ENCODE measurements at regions not wholly inside any gene's neighbourhood (a gene's known extent, or its start where the extent isn't known, plus 50 kb on each side); places are given as distances from the start of the nearest gene placed in this dataset.

GRCh38 chr4:137025484-137026059 is 506.7 kb downstream of the PCDH18 start:
- Mint-ChIP-seq H3K4me3 (no peak overlapping the region), H3K27me3 (no peaks in the 10 kb centered on the region), H3K36me3 (ENCODE audit: insufficient read depth) (no peaks in the 10 kb centered on the region), H3K4me1 (ENCODE audit: low read depth in 2 of 2) (no peaks in the 10 kb centered on the region), H3K9me3 (peaks cover 10 to 12% of the 10 kb centered on the region in 2 donors), H3K27ac (no peak overlapping the region)
- no peak for DNase-seq
- no peak for ATAC-seq (replicated peaks)

- no peaks in the 10 kb centered on the region for H3K4me1 Mint-ChIP-seq (ENCODE audit: low read depth in 2 of 2)
- H3K9me3 Mint-ChIP-seq = peaks cover 0 to 1% of the 10 kb centered on the region in 2 donors
- no peak overlapping the region for H3K4me3 Mint-ChIP-seq
- H3K36me3 Mint-ChIP-seq (ENCODE audit: insufficient read depth) = no peaks in the 10 kb centered on the region
- no peak for DNase-seq
- H3K27ac Mint-ChIP-seq = no peak overlapping the region
- no peak for ATAC-seq (replicated peaks)
- no peaks in the 10 kb centered on the region for H3K27me3 Mint-ChIP-seq
These were observed 516.6 kb downstream of the PCDH18 start for GRCh38 chr4:137015426-137016409.

GRCh38 chr4:137000432-137000831 is 531.9 kb downstream of the PCDH18 start:
- H3K36me3 Mint-ChIP-seq (ENCODE audit: insufficient read depth) = no peaks in the 10 kb centered on the region
- no peak overlapping the region for H3K4me3 Mint-ChIP-seq
- no peak for ATAC-seq (replicated peaks)
- H3K27ac Mint-ChIP-seq = no peak overlapping the region
- H3K27me3 Mint-ChIP-seq = no peaks in the 10 kb centered on the region
- peaks cover 15 to 16% of the 10 kb centered on the region in 2 donors for H3K9me3 Mint-ChIP-seq
- H3K4me1 Mint-ChIP-seq (ENCODE audit: low read depth in 2 of 2) = no peaks in the 10 kb centered on the region
- DNase-seq = no peak

GRCh38 chr4:136992032-136992431 is 540.3 kb downstream of the PCDH18 start:
- Mint-ChIP-seq H3K27ac (no peak overlapping the region), H3K9me3 (peaks cover 6 to 21% of the 10 kb centered on the region in 2 donors), H3K27me3 (no peaks in the 10 kb centered on the region), H3K36me3 (ENCODE audit: insufficient read depth) (no peaks in the 10 kb centered on the region), H3K4me3 (no peak overlapping the region), H3K4me1 (ENCODE audit: low read depth in 2 of 2) (no peaks in the 10 kb centered on the region)
- no peak for DNase-seq
- no peak for ATAC-seq (replicated peaks)

- ATAC-seq (replicated peaks) (no peak), DNase-seq (no peak)
- Mint-ChIP-seq H3K27ac (no peak overlapping the region), H3K9me3 (peaks cover 0 to 17% of the 10 kb centered on the region in 2 donors), H3K36me3 (ENCODE audit: insufficient read depth) (no peaks in the 10 kb centered on the region), H3K4me3 (no peak overlapping the region), H3K27me3 (no peaks in the 10 kb centered on the region), H3K4me1 (ENCODE audit: low read depth in 2 of 2) (no peaks in the 10 kb centered on the region)
These were observed 546.6 kb downstream of the PCDH18 start for GRCh38 chr4:136985683-136986082.

GRCh38 chr4:136967069-136967468 is 565.2 kb downstream of the PCDH18 start:
- Mint-ChIP-seq H3K27ac (no peak overlapping the region), H3K4me3 (no peak overlapping the region), H3K36me3 (ENCODE audit: insufficient read depth) (no peaks in the 10 kb centered on the region), H3K4me1 (ENCODE audit: low read depth in 2 of 2) (no peaks in the 10 kb centered on the region), H3K27me3 (no peaks in the 10 kb centered on the region), H3K9me3 (peaks cover 8 to 10% of the 10 kb centered on the region in 2 donors)
- no peak for DNase-seq
- ATAC-seq (replicated peaks) = no peak

- H3K36me3 Mint-ChIP-seq (ENCODE audit: insufficient read depth) = no peaks in the 10 kb centered on the region
- ATAC-seq (replicated peaks) (no peak), DNase-seq (no peak)
- no peak overlapping the region for H3K27ac Mint-ChIP-seq
- H3K4me3 Mint-ChIP-seq = no peak overlapping the region
- H3K27me3 Mint-ChIP-seq = no peaks in the 10 kb centered on the region
- no peaks in the 10 kb centered on the region for H3K4me1 Mint-ChIP-seq (ENCODE audit: low read depth in 2 of 2)
- H3K9me3 Mint-ChIP-seq = peaks cover 2 to 3% of the 10 kb centered on the region in 2 donors
These were observed 566.8 kb downstream of the PCDH18 start for GRCh38 chr4:136965478-136965877.

- no peaks in the 10 kb centered on the region for H3K9me3 Mint-ChIP-seq
- H3K4me3 Mint-ChIP-seq = no peak overlapping the region
- no peaks in the 10 kb centered on the region for H3K36me3 Mint-ChIP-seq (ENCODE audit: insufficient read depth)
- H3K4me1 Mint-ChIP-seq (ENCODE audit: low read depth in 2 of 2) = no peaks in the 10 kb centered on the region
- ATAC-seq (replicated peaks) = no peak
- DNase-seq = no peak
- no peaks in the 10 kb centered on the region for H3K27me3 Mint-ChIP-seq
- no peak overlapping the region for H3K27ac Mint-ChIP-seq
These were observed 569.4 kb downstream of the PCDH18 start for GRCh38 chr4:136962868-136963267.

- Mint-ChIP-seq H3K4me1 (ENCODE audit: low read depth in 2 of 2) (no peaks in the 10 kb centered on the region), H3K4me3 (no peak overlapping the region)
These were observed 585.9 kb downstream of the PCDH18 start for GRCh38 chr4:136946307-136946907.

GRCh38 chr4:136939781-136940180 is 592.5 kb downstream of the PCDH18 start:
- H3K36me3 Mint-ChIP-seq (ENCODE audit: insufficient read depth) = peaks cover 2% of the 10 kb centered on the region

More at GRCh38 chr4:136946307-136946907, 585.9 kb downstream of the PCDH18 start:
- Mint-ChIP-seq H3K27ac (no peak overlapping the region), H3K36me3 (ENCODE audit: insufficient read depth) (no peaks in the 10 kb centered on the region), H3K27me3 (no peaks in the 10 kb centered on the region), H3K9me3 (peaks cover 0 to 8% of the 10 kb centered on the region in 2 donors)
- DNase-seq = no peak
- no peak for ATAC-seq (replicated peaks)

GRCh38 chr4:136935871-136936270 is 596.4 kb downstream of the PCDH18 start:
- Mint-ChIP-seq H3K36me3 (ENCODE audit: insufficient read depth) (peaks cover 2% of the 10 kb centered on the region), H3K27ac (no peak overlapping the region), H3K4me1 (ENCODE audit: low read depth in 2 of 2) (no peaks in the 10 kb centered on the region), H3K9me3 (peaks cover 0 to 2% of the 10 kb centered on the region in 2 donors), H3K4me3 (no peak overlapping the region), H3K27me3 (no peaks in the 10 kb centered on the region)
- no peak for DNase-seq
- ATAC-seq (replicated peaks) = no peak

More at GRCh38 chr4:136939781-136940180, 592.5 kb downstream of the PCDH18 start:
- H3K4me1 Mint-ChIP-seq (ENCODE audit: low read depth in 2 of 2) = no peaks in the 10 kb centered on the region
- H3K4me3 Mint-ChIP-seq = no peak overlapping the region
- no peaks in the 10 kb centered on the region for H3K27me3 Mint-ChIP-seq
- no peak overlapping the region for H3K27ac Mint-ChIP-seq
- peaks cover 0 to 4% of the 10 kb centered on the region in 2 donors for H3K9me3 Mint-ChIP-seq
- DNase-seq (no peak), ATAC-seq (replicated peaks) (no peak)

- Mint-ChIP-seq H3K4me3 (no peak overlapping the region), H3K27ac (no peak overlapping the region), H3K36me3 (ENCODE audit: insufficient read depth) (peaks cover 2% of the 10 kb centered on the region), H3K9me3 (peaks cover under 1 to 2% of the 10 kb centered on the region in 2 donors), H3K27me3 (no peaks in the 10 kb centered on the region), H3K4me1 (ENCODE audit: low read depth in 2 of 2) (no peaks in the 10 kb centered on the region)
- ATAC-seq (replicated peaks) (no peak), DNase-seq (no peak)
These were observed 597.0 kb downstream of the PCDH18 start for GRCh38 chr4:136935305-136935704.

GRCh38 chr4:136934601-136935000 is 597.7 kb downstream of the PCDH18 start:
- ATAC-seq (replicated peaks) = no peak
- no peak overlapping the region for H3K27ac Mint-ChIP-seq
- H3K36me3 Mint-ChIP-seq (ENCODE audit: insufficient read depth) = peaks cover 2% of the 10 kb centered on the region
- H3K9me3 Mint-ChIP-seq = peaks cover 2 to 7% of the 10 kb centered on the region in 2 donors
- no peaks in the 10 kb centered on the region for H3K4me1 Mint-ChIP-seq (ENCODE audit: low read depth in 2 of 2)
- H3K4me3 Mint-ChIP-seq = no peak overlapping the region
- no peaks in the 10 kb centered on the region for H3K27me3 Mint-ChIP-seq
- no peak for DNase-seq
